ENCODE measurements at regions not wholly inside any gene's neighbourhood (a gene's known extent, or its start where the extent isn't known, plus 50 kb on each side); places are given as distances from the start of the nearest gene placed in this dataset.

- TF ChIP-seq CTCF (IDR thresholded peaks at IDR 0.05; ENCODE audit: borderline replicate concordance, extremely low read depth, low read length, poor library complexity, severe bottlenecking) = no peak
- no peak for TF ChIP-seq EZH2 (IDR thresholded peaks at IDR 0.05; ENCODE audit: borderline replicate concordance, low read depth, low read length, severe bottlenecking)
Measured at GRCh38 chr7:149616898-149617297, 119.3 kb upstream of the ZNF746 start.

Measured in DND-41 (cell line).